Stimulated activated CD4-positive, alpha-beta T cell treated with anti-CD3 and anti-CD28 coated beads, Interleukin-2, amount 100 ng/mL, for 48 hours (primary cell): ENCODE measurements at regions not wholly inside any gene's neighbourhood (a gene's known extent, or its start where the extent isn't known, plus 50 kb on each side); places are given as distances from the start of the nearest gene placed in this dataset.
"Not testable (repeated sequence)": the region's sequence is repeated elsewhere in the genome, so short reads cannot be mapped to it uniquely, and the experiment has no call there.

Experiments used
- DNase-seq, 2 donors: peaks; one replicate each; pipeline ENCODE4 v3.0.0-alpha.2; 2020

DNA sequence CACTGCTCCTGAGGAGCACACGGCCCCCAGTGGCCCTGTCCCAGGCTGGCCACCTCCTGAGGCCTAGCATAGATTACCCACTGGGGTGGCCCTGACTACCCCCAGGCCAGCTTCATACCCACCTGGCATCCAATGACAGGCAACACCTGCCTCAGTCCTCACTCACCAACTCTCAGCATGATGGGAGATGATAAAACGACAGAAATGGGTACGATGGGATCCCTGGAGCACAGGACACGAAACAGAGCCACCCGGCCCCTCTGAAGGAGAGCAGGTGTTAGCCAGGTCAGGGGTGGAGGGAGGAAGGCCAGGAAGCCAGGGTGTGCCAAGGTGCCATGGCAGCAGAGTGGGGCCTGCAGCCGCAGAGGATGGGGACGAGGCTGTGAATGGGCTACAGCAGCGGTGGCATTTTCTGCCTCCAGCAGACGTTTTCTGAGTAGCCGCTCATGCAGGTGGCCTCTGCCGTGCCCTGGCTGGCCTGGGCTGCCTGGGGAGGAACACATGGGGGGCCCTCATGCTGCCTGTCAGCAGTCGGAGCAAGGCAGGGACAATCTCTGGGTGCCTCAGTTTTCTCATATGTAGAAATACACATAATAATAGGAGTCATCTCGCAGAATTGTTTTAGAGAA, 50.2 kb upstream of the FGF3 start:
- DNase-seq: no peak

DNA sequence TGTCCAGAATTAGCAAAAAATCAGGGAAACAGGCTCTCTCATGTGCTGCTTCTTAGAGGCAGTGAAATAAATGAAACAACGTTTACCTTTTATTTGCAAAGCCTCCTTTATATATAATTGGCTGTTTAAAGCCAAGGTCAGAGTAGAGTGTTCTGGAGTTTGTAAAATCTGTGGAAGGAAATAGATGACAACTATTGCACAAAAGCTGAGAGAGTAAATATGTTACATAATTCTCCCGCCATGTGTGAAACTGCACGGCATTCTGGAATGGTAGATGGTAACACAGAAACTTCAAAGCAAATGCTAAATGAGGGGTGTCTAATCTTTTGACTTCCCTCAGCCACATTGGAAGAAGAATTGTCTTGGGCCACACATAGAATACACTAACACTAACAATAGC, 51.5 kb upstream of the FGF3 start:
- DNase-seq: no peak

DNA sequence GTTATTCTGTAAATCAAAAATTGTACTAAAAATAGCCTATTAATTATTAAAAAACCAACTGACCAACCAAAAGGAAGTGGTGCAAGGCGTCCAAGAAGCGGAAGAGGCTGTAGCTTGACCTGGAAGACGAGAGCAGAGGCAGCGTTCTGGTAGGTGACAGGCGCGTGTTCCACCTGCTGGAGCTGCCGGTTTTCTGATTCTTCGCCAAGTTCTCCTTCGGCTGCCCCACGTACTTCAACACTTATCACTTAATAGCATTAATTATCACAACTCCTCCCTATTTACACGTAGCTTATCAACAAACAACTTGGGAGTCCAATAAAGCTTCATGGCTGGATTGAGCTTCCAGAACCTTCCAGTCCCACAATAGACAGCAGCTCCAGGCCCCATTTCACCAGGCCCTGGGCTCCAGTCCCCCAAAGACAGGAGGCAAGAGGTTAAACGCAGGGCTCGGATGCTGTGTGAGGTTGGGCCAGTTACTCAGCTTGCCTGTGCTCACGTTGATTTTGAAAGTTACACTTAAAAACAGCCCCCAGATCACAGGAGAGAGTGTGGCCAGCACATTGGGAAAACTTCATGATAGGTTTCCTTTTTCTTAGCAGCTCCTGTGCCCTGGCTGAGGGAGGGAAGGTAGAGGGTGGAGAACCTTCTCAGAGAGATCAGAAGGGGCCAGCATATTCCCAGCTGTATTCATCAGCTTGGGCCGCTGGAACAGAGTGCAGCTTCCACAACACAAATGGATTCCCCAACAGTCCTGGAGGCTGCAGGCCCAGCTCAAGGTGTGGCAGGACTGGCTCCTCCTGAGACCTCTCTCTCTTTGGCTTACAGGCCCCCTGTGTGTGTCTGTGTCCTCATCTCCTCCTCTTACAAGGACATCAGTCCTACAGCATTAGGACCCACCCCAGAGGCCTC, 54.2 kb upstream of the FGF3 start:
- DNase-seq: no peak

DNA sequence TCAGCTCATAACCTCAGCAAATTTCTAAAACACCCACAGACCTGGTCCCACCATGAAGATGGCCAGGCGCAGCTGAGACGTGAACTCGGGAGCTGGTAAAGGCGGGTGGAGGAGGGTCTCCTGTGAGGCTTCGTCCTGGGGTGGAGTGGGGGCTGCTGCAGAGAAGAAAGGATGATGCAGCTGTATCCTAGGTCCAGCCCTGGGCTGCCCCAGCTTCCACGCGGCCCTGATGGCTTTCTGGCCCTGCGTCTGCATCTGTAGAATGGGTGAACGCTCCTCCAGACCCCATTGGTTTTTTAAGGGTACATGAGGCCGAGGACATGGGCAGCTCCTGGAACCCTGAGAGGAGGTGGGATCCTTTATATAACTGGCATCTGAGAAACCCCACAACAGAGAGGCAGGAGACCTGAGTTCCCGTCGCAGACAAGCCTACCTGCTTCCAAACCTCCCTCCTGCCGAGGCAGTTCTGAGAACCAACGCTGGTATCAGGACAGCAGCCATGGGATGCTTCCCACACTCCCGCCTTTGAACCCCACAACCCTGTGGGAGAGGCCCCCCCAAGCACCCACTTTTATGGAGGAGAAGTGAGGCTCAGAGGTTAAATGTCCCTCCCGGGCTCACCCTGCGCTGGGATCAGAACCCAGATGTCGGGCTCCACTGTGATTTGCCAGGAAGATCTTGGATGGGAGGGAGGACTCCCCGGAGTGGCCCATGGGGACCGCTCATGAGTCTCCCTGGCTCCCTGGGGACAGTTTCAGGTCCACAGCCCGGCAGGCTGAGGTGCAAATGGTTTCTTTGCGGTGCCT, 55.2 kb upstream of the FGF3 start:
- DNase-seq: no peak

DNA sequence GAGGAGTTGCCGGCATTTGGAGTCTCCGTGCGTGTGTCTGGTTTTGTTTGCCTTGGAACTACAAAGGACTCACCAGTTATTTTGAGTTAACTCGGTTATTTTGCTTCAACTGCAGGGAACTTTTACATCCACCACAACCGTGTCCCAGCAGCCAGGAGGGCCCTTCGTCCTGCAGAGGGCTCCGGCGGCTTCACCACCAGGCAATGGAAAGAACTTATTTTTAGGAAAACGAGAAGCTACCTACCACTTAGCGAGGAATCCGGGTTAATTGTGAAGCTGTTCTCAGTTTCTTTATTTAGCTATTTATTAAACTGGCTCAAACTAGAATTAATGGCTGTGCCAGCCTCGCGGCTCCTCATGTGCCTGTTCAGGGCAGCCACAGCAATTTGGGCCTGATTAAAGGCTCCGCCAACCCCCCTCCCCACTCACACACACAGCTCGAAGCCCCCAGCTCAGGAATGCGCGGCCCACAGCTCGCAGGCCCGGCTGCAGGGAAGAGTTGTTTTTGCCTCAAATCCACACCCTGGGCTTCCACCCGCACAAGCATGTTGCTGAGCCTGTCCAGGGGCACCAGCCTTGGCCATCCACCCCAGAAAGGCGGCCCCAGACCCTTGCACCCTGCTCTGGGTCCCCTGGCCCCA, 55.9 kb upstream of the FGF3 start:
- DNase-seq: no peak

DNA sequence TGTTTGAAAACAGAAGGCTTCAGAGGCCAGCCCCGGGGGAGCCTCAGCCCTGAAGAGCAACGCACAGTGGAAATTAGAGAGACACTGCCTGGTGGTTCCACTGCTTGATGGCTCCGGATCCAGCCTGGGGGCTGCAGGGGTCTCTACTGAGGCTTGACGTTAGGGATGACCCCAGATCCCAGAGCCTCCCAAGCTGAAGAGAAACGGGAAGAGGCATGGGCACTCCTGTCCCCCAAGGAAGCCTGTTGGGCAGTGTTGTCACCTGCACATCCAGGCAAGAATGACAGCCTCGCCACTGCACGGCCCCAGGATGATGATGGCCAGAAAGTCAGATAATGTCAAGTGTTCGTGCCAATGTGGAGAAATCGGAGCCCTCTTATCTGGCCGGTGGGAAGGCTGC, 56.8 kb upstream of the FGF3 start:
- DNase-seq: no peak

DNA sequence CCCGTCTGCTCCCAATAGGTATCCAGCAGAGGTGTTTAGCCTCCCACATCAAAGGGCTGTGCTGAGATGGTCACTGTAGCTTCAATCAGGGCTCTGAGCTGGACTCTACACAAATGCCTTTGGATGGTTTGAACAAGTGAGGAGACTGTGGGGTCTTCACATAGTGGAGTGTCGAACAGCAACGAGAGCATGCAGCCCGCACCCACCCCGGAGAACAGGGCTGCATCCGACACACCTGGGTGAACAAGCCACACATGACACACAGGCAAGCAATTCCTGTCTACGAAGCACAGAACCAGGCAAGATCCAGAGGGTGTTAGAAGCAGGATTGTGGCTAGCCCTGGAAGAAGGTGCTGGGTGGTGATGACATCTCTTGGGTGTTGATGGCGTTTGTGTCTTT, 58.0 kb upstream of the FGF3 start:
- DNase-seq: no peak

DNA sequence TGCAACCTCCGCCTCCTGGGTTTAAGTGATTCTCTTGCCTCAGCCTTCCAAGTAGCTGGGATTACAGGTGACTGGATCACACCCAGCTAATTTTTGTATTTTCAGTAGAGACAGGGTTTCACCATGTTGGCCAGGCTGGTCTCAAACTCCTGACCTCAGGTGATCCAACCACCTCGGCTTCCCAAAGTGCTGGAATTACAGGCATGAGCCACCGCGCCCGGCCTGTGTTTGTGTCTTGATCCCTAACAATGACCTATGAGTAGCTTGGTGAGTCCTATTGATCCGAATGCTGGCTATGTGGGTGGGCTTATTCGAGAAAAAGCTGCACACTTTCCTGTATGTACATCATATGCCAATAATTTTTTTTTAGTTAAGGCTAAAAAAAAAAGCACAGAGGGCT, 58.5 kb upstream of the FGF3 start:
- not testable (repeated sequence) for DNase-seq

DNA sequence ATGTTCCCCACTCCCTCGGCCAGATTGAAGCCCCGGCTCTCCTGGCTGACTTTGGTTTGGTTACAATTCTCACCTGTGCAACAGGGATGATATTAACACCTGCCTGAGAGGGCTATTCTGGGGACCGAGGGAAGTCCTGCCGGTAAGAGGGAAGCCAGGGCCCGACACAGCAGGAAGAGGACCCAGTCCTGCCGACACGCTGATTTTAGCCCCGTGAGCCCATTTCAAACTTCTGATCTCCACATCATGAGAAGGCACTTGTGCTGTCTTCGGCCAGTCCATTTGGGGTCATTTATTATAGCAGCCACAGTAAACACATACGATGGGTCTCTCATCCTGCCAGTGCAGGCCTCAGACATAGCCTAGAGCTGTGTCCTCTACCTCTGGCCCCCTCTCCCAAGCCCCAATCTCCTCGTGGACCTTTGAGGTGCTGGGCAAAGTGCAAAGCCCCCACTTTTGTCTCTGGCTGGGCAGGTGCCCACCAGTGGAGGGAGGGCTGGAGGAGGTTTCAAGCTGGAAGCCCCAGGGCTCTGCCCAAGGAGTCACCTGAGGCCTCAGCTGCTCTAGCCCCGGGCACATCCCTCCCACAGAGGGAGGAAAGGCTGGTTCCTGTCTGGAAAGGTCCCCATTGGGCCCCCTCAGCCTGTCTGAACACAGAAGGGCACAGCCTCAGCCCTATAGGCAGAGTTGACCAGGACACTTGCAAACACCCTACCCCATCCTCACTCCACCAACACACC, 59.1 kb upstream of the FGF3 start:
- no peak for DNase-seq

DNA sequence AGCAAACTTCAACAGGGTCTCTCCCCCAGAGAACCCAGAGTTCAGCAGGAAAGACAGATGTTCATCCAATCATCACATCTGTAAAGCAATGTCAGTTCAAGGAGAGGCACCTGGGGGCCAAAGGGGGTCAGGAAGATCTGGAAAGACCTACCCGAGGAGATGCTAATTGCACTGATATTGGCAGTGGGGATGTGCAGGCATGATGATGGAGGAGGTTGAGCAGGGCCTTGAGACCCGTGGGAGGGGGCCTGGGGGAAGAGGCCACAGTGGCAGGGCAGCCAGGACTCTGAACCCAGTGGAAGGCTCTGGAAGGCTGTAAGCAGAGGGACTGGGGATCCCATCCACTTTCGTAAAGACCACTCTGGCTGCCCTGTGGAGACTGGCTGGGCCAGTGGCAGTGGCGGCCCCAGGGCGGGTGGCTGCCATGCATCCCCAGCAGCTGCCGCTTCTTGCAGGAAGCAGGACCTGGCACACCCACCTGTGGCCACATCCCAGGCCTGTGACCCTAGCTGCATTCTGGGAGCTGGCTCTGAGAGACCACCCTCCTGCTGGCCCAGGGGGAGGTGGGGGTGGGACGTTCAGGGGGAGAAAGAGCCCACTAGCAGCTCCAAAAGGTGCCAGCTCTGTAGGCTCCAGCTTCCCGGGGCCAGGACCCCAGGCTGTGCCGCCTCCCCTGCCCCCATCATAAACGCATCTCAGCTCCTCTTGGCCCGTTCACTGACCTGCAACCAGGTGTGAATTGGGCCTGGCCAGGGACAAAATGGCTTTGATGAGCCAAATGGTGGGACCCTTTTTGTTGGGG, 59.9 kb upstream of the FGF3 start:
- no peak for DNase-seq

DNA sequence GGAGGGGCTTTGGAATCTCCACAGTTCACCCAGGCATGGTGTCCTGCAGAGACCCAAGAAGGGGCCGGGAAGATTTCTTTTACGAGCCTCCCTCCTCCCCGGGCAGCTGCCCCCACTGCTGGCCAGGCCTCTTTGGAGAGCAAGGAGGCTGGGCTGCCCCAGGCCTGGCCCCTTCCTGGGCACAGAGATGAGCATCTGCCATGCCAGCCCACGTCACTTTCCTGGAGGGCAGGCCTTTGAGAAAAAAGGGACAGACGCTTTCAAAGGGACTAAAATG, 60.5 kb upstream of the FGF3 start:
- no peak for DNase-seq

DNA sequence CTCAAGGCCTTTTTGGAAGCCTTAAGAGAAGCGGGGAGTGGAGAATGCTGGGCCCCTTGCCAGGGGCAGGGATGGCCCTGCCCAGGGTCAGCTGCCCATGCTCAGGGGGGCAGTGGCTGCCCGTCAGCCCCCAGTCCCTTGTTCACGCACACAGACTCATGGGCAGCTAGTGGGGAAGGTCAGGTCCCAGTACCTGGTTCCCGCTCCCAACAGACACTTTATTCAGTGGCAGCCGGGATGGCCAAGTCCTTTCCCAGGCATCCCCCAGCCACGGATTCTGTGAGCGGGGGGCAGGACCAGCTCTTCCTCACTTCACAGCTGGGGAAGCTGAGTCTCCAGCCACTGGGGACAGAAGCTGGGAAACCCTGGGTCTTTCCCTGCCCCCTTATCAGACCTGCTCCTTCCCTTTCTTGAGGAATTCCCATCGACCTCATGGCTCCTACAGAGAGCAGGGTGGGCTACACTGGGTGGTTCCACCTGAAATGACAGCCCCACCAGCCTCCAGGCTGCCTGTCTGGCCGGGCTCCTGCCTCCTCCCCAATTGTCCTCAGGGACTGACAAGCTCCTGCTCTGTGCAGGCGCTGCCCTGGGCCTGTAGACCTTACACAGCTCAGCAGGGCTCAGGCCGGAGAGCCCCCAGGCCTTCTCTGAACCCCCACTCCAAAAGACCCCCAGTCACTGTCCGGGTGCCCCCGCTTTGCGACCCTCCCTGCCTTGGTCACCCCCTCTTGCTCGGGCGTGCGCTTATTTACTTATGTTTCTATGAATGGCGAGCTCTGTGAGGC, 61.0 kb upstream of the FGF3 start:
- DNase-seq: no peak

DNA sequence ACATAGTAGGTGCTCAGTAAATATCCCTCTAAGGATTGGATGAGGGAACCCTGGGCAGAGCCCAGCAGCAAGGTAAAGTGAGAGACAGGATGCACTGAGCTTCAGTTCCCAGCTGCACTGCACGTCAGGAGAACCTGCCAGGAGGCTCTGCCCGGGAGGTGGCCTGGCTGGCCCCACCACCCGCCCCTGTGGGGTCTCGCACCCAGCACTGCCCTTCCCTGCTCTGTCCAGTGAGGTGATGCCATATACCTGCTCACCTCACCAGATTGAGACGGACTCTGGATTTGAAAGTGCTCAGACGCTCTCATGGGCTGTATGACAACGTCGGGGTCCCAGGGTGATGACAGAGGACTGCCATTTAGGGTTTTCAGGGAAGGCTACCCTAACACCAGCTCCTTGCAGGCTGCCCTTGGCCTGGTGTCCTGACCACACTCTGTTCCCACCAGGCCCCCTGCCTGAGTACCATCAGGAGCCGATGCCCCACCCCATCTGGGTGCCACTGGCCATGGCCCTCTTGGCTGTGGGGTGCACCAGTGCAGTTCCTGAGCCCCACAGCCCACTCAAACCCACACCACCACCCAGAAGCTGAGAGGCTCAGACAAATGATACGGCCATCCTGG, 61.7 kb upstream of the FGF3 start:
- DNase-seq: no peak

DNA sequence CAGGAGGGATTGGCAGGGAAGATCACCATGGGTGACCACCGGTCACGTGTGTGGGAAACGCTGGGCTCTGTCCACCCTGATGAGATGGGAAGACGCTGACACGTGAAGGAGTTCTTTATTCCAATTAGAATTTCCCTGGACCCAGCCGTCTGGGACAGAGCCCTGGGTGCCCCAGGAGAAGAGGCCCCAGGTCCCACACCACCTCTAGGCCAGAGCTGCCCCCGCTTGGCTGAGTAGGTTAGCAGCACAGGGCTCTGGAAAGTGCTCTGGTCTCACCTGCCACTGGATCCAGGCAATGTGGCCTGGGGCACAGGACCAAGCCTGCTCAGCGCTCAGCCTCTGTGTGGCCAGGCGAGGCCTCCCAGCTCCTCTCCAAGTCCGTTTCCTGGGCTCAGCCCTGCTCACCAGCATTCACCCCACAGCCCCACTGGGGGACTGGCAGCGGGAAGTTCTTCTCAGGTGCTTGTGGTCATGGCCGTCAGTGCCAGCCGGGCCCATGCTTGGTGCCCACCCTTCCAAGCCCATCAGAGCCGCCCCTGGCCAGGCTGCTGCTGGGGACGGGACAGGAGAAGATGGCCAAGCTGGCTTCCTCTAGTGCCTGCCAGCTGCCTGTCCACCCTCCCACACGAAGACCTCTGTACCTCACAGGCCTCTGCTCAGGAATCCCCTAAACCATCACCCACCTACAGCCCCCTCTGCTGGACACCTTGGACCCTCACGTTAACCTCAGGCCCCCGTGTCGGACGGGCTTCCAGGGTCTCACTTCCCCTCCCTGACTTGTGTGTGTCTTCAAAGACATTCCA, 62.5 kb upstream of the FGF3 start:
- DNase-seq: no peak

DNA sequence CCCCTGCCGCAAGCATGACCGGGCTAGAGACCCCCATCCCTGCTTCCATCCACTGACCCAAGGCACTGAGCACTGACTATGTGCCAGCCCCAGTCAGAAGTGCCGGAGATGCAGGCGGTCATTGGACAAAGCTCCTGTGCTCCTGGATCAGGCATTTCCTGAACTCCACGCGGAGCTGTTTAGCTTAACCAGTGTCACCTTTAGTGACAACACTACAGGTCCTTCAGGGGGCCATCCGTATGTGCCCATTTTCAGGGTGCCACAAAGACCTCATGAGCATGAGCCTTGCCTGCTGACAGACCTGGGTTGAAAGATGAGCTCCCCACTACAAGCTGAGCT, 63.0 kb upstream of the FGF3 start:
- no peak for DNase-seq

DNA sequence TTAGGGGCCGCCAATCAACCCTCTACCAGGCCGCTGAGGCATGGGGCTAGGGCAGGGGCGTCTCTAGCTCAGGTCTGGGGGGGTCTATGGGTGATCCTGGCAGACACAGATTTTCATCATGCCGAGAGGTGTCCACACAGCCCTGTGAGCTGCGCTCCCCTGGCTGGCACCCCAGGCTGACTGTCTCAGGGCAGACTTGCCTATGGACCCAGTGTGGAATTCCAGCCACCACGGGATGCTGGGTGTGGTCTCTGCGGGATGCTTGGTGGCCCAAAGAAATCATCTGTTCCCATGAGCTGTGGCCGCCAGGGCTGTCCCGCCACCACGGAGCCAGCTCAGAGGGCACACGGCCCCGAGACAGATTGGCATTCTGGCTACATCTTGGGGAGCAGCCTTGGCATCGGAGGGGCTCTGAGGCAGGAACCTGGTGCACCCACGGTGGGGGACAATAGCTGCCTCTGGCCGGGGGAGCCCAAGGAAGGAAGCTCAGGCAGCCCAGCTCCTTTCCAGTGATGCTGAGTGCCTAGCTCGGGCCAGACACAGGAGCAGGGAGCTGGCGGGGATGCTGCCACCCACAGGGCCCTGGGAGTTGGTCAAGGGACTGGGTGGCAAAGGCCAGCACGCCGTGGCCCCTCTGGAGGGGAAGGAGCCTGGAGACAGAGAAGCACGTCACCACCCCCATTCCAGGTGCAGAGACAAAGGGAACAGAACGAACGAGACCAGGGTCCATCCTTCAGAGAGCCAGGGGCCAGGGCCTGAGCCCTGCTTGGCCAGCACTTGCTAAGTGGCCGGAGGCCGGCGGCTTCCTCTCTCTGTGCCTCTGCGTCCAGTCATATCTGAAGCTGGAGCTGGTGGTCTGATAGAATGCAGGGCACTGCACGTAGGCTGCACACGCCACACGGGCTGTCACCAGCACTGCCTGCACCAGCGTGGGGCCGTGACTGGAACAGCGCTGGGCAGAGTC, 64.4 kb upstream of the FGF3 start:
- DNase-seq: no peak

DNA sequence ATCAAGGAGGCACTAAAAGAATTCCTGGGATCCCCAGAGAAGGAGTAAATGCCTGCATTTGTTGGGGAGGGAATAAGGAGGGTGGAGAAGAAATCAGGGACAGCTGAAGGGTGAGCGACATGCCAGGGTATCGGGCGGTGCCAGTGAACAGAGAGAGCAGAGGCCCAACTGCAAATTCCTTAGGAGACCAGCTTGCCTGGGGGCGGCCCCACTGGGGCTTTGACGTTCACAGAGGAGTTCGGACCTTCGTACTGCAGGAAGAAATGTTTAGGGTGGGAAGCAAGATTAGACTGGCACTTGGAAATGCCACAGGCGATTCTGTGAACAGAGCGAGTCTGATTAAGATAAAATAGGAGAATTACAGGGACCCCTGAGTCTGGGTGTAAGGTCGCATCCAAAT, 65.1 kb upstream of the FGF3 start:
- DNase-seq: no peak

DNA sequence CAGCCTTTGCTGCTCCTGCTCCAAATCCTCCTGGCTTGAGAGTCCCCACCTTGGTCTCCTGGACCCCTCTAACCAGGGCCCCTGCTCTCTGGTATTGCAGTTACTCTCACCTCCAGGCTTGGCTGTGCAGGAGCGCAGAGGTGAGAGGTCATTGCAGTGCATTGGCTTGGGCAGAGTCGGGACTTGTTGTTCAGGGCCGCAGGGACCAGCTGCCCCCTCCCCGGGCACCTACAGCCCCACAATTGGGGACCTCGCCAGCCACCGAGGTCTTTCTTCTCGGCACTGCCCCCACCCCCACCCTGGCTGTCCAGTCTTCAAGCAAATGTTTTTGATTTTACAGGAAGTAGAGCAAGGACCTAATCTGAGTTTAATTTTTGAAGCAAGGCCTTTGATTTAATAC, 65.5 kb upstream of the FGF3 start:
- no peak for DNase-seq

DNA sequence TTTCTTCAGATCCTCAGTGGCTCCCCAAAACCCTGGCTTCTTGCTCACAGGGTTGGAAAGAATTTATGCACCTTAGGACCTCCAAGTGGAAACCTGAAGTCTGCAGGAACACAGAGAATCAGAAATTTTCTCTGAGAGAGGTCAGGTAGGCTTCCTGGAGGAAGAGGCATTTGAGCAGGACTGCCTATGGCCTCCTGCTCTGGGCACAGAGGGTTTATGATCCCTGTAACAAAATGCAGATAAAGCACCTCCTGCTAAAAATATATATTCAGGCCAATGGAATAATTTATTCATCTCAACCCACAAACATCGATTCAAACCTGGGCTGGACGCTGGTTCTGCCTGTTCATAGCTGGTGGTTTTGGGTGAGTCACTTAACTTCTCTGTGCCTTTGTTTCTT, 68.1 kb upstream of the FGF3 start:
- DNase-seq: no peak
